Activated CD8-positive, alpha-beta memory T cell treated with anti-CD3 and anti-CD28 coated beads, Interleukin-2, amount 50 U/mL, for 24 hours (primary cell): ENCODE measurements at regions not wholly inside any gene's neighbourhood (a gene's known extent, or its start where the extent isn't known, plus 50 kb on each side); places are given as distances from the start of the nearest gene placed in this dataset.

Source experiments
- DNase-seq: peaks from one replicate; pipeline ENCODE4 v3.0.0-alpha.2; 2020; ENCODE audit errors: extremely low read depth

GRCh38 chr3:182460303-182460702 is 333.0 kb upstream of the ATP11B start:
- no peak for DNase-seq

- no peak for DNase-seq
Measured at GRCh38 chr3:182462152-182462551, 331.2 kb upstream of the ATP11B start.

- no peak for DNase-seq
Measured at GRCh38 chr3:182464513-182465145, 328.7 kb upstream of the ATP11B start.

DNA sequence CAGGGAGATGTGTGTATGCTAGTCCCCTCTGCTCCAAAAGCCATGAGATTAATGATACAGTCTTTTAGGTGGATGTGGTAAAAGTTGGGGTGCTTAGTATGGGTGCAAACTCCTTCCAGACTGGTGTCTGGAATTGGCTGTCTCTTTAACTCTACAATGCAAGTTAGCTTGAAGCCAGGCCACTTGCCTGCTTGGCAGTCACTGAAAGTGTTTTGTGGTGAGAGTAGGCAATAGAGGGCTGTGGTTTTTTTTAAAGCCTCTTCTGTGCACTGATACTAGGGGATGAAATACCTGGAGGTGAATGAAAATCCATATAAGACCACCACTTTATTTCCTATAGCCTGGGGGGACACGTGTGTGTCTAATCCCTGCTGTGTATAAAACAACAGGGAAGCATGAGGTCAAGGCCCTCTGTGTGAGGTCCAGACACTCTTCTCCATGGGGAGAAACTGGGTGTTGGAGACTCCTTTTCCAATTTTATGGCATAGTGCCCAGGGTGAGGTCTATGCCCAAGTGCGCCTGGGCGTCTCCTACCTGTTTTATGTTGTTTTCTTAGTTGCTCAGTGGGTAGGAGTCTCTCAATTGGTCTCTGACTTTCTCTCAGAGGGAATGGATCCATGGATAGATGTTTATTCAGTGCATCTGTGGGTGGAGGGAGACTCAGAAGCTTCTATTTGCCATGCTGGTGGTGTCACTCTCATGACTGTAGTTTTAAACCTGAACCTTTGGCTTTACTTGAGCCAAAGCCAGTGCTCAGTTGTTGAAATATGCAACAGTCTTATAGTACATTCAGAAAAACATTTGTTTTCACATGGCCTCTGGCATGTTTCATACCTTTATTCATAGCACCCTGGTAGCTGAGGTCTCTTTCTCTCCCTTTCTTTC is 327.8 kb upstream of the ATP11B start:
- DNase-seq = no peak

DNA sequence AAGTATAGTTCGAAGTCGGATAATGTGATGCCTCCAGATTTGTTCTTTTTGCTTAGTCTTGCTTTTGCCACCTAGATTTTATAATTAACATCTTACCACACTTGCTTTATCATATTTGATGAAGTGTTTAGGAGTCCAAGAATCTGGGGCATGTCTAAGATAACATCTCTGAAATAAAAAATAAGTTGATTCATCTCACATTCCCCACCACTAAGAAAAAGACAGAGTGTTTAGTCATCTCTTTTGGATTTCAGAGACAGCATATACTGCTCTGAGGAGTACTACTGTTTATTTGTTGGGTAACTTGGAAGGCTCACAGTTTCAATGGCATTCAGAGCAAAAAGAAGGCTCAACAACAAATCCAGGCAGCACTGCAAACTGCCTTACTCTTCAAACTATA is 324.2 kb upstream of the ATP11B start:
- no peak for DNase-seq

- no peak for DNase-seq
Measured at GRCh38 chr3:182470187-182470586, 323.1 kb upstream of the ATP11B start.

DNA sequence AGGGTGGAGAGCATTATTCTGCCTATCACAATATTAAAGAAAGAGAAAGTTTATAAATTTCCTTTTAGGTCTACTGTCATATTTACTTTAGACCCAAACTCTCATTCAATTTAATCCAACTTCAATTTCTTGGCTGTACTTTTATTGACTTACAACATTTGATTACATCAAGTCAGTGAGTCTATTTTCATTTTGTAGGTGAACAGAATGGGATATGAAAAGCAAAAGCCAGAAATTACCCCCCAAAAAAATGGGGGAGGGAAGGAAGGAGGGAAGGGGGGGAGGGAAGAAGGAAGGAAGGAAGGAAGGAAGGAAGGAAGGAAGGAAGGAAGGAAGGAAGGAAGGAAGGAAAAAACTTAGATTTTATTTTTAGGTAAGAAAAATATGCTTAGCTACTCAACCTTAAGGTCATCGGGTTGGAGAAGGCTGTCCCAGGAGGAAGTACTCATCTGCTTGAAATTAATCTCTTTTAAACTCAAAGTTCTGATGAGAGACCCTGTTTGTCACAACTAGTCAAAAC is 320.1 kb upstream of the ATP11B start:
- DNase-seq = no peak

DNA sequence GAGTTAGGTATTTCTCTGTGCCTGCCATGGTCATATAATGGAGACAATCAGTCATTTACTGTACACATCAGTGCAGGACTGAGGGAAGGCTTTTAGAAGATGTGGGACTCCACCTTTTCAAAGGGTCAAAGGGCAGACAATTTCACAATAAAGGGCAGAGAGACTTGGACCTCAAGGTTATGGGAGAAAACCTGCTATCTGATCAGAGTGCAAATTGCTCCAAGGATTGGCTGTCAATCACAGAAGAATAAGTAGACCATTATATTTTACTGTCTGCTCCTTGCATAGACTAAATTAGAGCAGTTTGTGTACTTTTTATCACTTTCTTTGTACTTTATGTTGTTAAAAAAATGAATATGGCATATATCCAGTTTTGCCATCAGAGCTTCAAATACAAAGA is 314.9 kb upstream of the ATP11B start:
- no peak for DNase-seq

DNA sequence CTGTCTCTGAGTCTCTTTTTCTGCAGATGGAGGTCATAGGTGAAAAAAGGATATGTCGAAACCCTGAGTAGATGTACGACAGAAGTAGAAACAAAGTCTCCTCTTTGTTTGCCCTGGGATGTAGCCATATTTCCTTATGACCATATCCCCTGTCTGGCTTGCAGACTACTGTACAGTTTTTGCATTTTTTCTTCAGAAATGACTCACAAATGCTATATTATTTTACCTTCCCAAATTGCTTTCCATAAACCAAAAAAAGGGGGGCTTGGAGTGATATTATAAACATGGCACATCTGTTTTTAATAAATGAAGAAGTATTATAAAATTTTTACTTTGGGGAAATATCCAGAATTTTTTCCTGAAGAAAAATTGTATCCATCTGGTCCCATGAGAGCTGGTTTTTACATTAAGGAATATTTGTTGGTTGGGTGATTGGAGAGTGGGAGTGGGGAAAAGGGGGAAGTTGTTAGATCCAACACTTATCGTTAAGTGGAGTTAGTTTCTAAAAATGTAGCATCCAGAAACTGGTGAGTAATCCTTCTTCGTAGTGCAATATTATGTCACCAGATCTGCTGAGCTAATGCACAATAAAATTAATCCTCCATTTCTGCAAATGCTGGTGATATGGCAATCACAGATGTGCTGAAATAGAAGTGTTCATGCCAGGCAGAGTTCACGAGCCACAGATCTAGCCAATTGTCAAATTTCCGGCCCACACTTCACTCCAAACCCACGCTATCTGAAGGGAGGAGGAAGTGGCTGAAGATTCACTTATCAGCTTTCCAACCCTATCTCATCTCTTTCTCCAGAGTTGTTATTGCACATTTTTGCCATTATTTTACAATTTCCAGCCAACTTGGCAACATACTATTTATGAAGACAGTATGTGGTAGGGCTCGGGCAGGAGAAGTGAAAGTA is 313.6 kb upstream of the ATP11B start:
- no peak for DNase-seq

GRCh38 chr3:182482705-182483104 is 310.6 kb upstream of the ATP11B start:
- DNase-seq = no peak

DNA sequence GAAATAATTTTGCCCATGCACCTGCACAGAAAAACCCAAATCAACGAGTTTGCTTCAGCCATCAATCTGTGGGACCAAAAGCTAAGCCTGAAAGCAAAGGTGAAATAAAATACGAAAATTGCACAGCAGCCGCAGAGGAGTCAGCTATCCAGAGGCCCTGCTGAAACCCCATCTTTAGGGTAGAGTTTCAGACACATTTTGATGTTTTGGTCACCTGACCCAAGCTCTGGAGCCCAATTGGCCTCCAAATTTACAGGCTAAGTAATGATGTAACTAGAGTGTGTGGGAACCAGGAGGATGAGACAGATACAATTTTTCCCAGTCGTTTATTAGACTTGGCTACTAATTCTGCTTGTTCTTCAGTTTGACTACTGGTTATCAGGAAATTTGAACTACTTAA is 308.6 kb upstream of the ATP11B start:
- DNase-seq = no peak

DNA sequence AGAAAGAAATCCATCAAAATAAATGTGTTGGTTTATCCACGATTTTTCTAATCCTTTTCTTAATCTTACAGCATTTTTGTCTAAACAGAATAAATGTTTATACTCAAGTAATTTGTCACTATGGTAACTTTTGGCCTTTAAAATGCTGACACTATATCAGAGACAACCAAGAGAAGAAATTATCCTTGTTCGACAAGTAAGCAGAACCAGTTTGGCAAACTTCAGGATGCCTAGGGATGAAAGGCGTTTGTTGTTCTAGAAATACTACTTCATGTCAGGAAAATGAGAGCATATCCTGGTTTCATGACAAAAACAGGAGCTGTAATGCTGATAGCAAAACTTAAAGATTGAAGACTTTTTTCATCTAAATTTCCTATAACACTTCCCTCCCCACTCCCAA is 308.0 kb upstream of the ATP11B start:
- no peak for DNase-seq

DNA sequence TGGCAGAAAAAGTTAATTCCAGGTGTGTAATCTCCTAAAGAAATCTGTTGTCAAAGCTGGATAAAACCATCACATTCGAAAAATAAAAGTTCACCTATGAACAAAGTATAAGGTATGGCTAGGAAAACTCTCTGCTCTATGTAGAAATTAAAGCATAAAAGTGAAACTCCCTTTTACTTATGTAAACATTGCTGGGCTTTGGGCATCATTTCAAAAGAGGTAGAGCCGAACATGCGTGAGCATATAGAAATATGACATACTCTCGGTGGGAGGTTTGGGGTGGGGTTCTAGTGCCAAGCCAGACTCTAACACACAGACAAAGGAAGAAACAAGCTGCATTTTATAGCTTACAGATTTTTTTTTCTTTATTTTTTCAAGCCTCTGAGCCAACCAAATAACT is 306.8 kb upstream of the ATP11B start:
- no peak for DNase-seq

DNA sequence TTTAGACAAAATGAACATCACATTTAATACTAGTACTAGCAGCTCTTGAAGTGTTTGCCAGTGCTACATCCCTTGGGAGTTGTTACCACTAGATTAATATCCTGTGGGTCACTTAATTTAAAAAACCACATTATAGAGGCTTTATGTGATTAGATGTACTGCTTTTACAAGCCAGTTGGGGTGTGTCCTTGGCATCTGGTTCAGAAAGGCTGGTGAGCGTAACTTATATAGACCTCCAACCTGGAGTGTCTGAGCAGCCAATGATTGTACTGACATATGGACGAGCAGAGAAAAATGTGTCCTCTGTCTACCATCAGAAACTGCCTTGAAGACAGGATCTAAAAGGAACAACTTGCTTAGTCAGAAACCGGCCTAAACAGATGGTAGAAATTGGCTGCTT is 306.2 kb upstream of the ATP11B start:
- no peak for DNase-seq

- no peak for DNase-seq
Measured at GRCh38 chr3:182487611-182488010, 305.7 kb upstream of the ATP11B start.

DNA sequence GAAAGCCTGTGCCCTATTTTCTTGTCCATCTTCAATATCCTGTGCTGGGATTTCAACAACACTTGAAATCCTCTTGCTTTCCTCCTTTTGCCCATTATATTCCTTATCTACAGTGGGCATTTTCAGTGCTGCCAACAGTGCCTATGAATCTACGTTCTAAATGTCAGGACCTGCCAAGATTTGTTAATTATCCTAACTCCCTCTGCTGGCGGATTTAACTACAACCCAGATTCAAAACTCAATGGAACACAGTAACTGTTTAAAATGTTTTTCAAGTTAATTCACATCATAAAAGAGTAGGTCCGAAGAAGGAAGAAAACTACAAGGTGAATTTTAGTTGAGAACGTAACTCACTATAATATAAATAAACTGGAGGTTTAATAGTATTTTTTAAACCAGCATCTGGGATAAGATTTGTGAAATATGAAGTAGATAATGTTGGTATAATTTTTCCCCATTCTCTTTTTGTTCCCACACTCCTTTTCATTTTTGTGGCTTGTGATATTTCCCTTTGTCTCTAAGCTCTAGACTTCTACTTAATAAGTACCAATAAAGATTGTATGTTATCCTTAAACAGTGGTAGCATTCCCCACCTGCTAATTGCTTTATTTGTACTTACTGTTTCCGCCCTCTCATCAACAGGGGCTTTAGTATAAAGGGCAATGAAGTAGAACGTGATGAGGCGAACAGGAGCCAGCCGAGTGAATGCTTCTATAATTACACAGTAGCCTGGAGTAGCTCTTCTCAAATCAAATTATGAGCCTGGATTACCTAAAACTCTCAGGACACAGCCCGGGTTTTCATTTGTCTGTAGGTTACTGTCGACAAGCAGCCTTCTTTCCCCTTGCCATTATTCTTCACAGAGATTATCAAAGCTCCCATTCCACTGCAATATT is 302.5 kb upstream of the ATP11B start:
- DNase-seq = no peak

DNA sequence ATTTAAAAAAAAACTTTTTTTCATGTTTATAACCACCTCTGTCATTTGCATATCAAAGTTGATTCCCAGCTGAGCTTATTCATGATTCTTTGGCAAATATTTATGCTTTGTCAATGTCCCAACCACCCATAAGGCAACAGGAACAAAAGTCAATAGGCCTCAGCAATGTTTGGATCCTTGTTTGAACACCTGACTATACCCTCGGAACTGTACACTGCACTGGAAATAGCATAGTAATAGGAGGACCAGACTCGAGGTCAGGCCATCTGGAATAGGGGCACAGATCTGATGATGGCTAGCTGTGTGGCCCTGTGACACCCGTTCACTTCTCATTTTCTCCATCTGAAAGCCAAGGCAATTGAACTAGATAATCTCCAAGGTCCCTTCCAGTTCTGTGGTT is 301.7 kb upstream of the ATP11B start:
- no peak for DNase-seq

- DNase-seq = no peak
Measured at GRCh38 chr3:182492536-182492935, 300.8 kb upstream of the ATP11B start.

- DNase-seq = no peak
Measured at GRCh38 chr3:182500289-182500688, 293.0 kb upstream of the ATP11B start.

- DNase-seq = no peak
Measured at GRCh38 chr3:182501856-182502255, 291.4 kb upstream of the ATP11B start.

DNA sequence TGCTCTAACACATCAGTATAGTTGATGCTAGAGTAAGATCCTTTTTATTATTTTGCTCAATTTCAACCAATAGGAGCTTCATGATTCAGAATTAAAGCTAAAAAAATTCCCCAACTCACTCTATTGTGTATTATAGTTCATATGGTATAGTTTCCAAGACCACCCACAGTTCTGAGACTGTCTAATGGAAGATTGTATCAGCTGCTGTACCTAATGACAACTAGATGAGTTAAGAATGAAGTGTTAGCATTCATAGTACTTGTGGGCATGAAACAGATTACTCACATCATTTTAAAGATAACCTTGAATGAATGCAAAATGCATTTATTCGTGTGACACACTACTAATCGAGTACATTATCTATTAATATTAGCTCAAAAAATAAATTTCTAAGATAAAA is 289.9 kb upstream of the ATP11B start:
- no peak for DNase-seq
